H1 (cell line): ENCODE measurements at regions not wholly inside any gene's neighbourhood (a gene's known extent, or its start where the extent isn't known, plus 50 kb on each side); places are given as distances from the start of the nearest gene placed in this dataset.

Experiments used
- CTCF ChIA-PET: fragments of 300-600 bp; sonication (Branson Sonifier 250); formaldehyde crosslinking; loops from one replicate; lab custom pipeline; 2021; ENCODE audit not compliant: partially characterized antibody; lab: Charles Lee
- POLR2A ChIA-PET: fragments of 300-600 bp; sonication (Branson Sonifier 250); formaldehyde crosslinking; loops from one replicate; lab custom pipeline; 2021; ENCODE audit warnings: inconsistent platforms; ENCODE audit not compliant: partially characterized antibody; lab: Charles Lee
- DNase-seq, 2 experiments: peaks; one replicate each; pipeline versions ENCODE4 v3.0.0 to v3.0.0-alpha.2; 2010 to 2022; ENCODE audit warnings: low spot score in 2 of 2, low read depth in 1 of 2, mixed read lengths in 1 of 2
- FAIRE-seq: peaks from 2 replicates; lab custom pipeline; 2011; peaks lifted over from hg19 to GRCh38; lab: Jason Lieb, UNC
- H2AFZ ChIP-seq: 2 replicates; pipeline ENCODE4 v1.8.1; 2012; ENCODE audit warnings: low read length, inconsistent platforms
- H2AK5ac ChIP-seq: 2 replicates; pipeline ENCODE4 v1.6.1; 2013; ENCODE audit warnings: low read depth, low read length
- H2BK120ac ChIP-seq: replicated peaks from 2 replicates; pipeline ENCODE3; 2013; ENCODE audit warnings: low read depth, low read length, inconsistent platforms
- H2BK12ac ChIP-seq: 2 replicates; pipeline ENCODE4 v1.6.1; 2013; ENCODE audit warnings: low read depth, low read length
- H2BK15ac ChIP-seq: 2 replicates; pipeline ENCODE4 v1.6.1; 2013; ENCODE audit warnings: low read length
- H2BK20ac ChIP-seq: 2 replicates; pipeline ENCODE4 v1.6.1; 2013; ENCODE audit warnings: low read length
- H2BK5ac ChIP-seq: 2 replicates; pipeline ENCODE4 v1.6.1; 2013; ENCODE audit warnings: low read depth, low read length
- H3K14ac ChIP-seq: 2 replicates; pipeline ENCODE4 v1.6.1; 2013; ENCODE audit warnings: inconsistent platforms; ENCODE audit not compliant: insufficient read length
- H3K18ac ChIP-seq: 2 replicates; pipeline ENCODE4 v1.6.1; 2013; ENCODE audit warnings: low read length; ENCODE audit errors: extremely low read depth
- H3K23ac ChIP-seq: 2 replicates; pipeline ENCODE4 v1.6.1; 2013; ENCODE audit warnings: inconsistent platforms; ENCODE audit not compliant: insufficient read length
- H3K23me2 ChIP-seq: 2 replicates; pipeline ENCODE4 v1.6.1; 2013; ENCODE audit warnings: low read depth, low read length
- H3K27ac ChIP-seq: 2 replicates; pipeline ENCODE4 v1.6.1; 2011; ENCODE audit warnings: low read depth, low read length, inconsistent platforms
- H3K27me3 ChIP-seq, 4 experiments: replicated peaks in 1 of 4; 1 replicate in 1 of 4; 2 replicates in 3 of 4; pipeline versions ENCODE4 v1.6.1 to v1.8.1; 2011 to 2013; ENCODE audit warnings: low read length in 3 of 4, mild to moderate bottlenecking in 3 of 4, inconsistent platforms in 2 of 4, mixed read lengths in 2 of 4, moderate library complexity in 1 of 4; ENCODE audit not compliant: control insufficient read depth in 3 of 4, insufficient read depth in 3 of 4; ENCODE audit errors: extremely low read depth in 1 of 4
- H3K36me3 ChIP-seq, 4 experiments: 2 replicates each; pipeline versions ENCODE4 v1.6.1 to v1.8.1; 2011 to 2013; ENCODE audit warnings: mild to moderate bottlenecking in 4 of 4, low read length in 3 of 4, moderate library complexity in 2 of 4, control low read depth in 1 of 4, inconsistent platforms in 1 of 4; ENCODE audit not compliant: insufficient read depth in 4 of 4, control insufficient read depth in 2 of 4
- H3K4ac ChIP-seq: replicated peaks from 2 replicates; pipeline ENCODE3; 2013; ENCODE audit warnings: low read length, low read depth, mixed read lengths, inconsistent platforms; ENCODE audit not compliant: insufficient read length
- H3K4me1 ChIP-seq, 4 experiments: replicated peaks in 1 of 4; 1 replicate in 1 of 4; 2 replicates in 3 of 4; pipeline versions ENCODE4 v1.6.1 to v1.8.1; 2011 to 2013; ENCODE audit warnings: low read length in 3 of 4, inconsistent platforms in 2 of 4, mixed read lengths in 1 of 4; ENCODE audit not compliant: insufficient read depth in 4 of 4, control insufficient read depth in 3 of 4
- H3K4me2 ChIP-seq, 2 experiments: 2 replicates each; pipeline versions ENCODE4 v1.6.1 to v1.8.1; 2011 to 2013; ENCODE audit warnings: low read depth in 2 of 2, low read length in 2 of 2, control low read depth in 1 of 2, inconsistent platforms in 1 of 2, mild to moderate bottlenecking in 1 of 2; ENCODE audit not compliant: insufficient read depth in 1 of 2
- H3K4me3 ChIP-seq, 4 experiments: fragments of 200-600, 300-600 bp in 1 of 4; sonication (generic), shearing (Covaris generic), sonication (Bioruptor Twin) in 1 of 4; 2 replicates each; pipeline versions ENCODE4 v1.5.1 to v1.8.1; 2011 to 2016; ENCODE audit warnings: low read length in 4 of 4, low read depth in 3 of 4, control low read depth in 2 of 4, inconsistent platforms in 2 of 4, mild to moderate bottlenecking in 2 of 4, mixed read lengths in 1 of 4, moderate library complexity in 1 of 4; ENCODE audit not compliant: insufficient read depth in 2 of 4; ENCODE audit errors: extremely low read depth in 1 of 4
- H3K56ac ChIP-seq: replicated peaks from 2 replicates; pipeline ENCODE3; 2013; ENCODE audit warnings: low read depth, mild to moderate bottlenecking, mixed read lengths, low read length, inconsistent platforms; ENCODE audit not compliant: insufficient read length
- H3K79me1 ChIP-seq: 2 replicates; pipeline ENCODE4 v1.6.1; 2013; ENCODE audit warnings: low read depth, low read length, control low read depth
- H3K79me2 ChIP-seq, 2 experiments: 2 replicates each; pipeline versions ENCODE4 v1.6.1 to v1.8.1; 2012 to 2013; ENCODE audit warnings: low read length in 2 of 2, mild to moderate bottlenecking in 2 of 2, inconsistent platforms in 1 of 2; ENCODE audit not compliant: insufficient read depth in 2 of 2, control insufficient read depth in 1 of 2
- H3K9ac ChIP-seq, 4 experiments: replicated peaks in 1 of 4; 1 replicate in 1 of 4; 2 replicates in 3 of 4; pipeline versions ENCODE4 v1.6.1 to v1.8.1; 2011 to 2013; ENCODE audit warnings: low read depth in 3 of 4, low read length in 3 of 4, control low read depth in 2 of 4, mild to moderate bottlenecking in 2 of 4, moderate library complexity in 2 of 4, inconsistent platforms in 1 of 4; ENCODE audit errors: extremely low read depth in 1 of 4
- H3K9me3 ChIP-seq, 2 experiments: 2 replicates each; pipeline versions ENCODE4 v1.6.1 to v1.8.1; 2012 to 2013; ENCODE audit warnings: mild to moderate bottlenecking in 2 of 2, moderate library complexity in 2 of 2, control low read depth in 1 of 2, inconsistent platforms in 1 of 2, low read depth in 1 of 2, low read length in 1 of 2, mixed read lengths in 1 of 2; ENCODE audit not compliant: insufficient read depth in 2 of 2
- H4K20me1 ChIP-seq, 2 experiments: replicated peaks in 1 of 2; 2 replicates each; pipeline versions ENCODE3 to v1.8.1; 2011 to 2013; ENCODE audit warnings: inconsistent platforms in 2 of 2, low read length in 2 of 2, mild to moderate bottlenecking in 1 of 2; ENCODE audit not compliant: insufficient read depth in 2 of 2, control insufficient read depth in 1 of 2
- H4K5ac ChIP-seq: 2 replicates; pipeline ENCODE4 v1.6.1; 2013; ENCODE audit warnings: low read length, low read depth, mixed read lengths, inconsistent platforms; ENCODE audit not compliant: insufficient read length
- H4K8ac ChIP-seq: 2 replicates; pipeline ENCODE4 v1.8.0; 2013; ENCODE audit warnings: mild to moderate bottlenecking, moderate library complexity, low read length, inconsistent platforms; ENCODE audit not compliant: insufficient read depth; ENCODE audit errors: extremely low read depth
- H4K91ac ChIP-seq: replicated peaks from 2 replicates; pipeline ENCODE3; 2013; ENCODE audit warnings: low read length, mixed read lengths, inconsistent platforms; ENCODE audit not compliant: insufficient read length
- BCL11A ChIP-seq, 2 experiments: IDR thresholded peaks; one replicate each; pipeline ENCODE4 v1.6.1; 2011; ENCODE audit warnings: low read depth in 2 of 2, low read length in 2 of 2, mild to moderate bottlenecking in 2 of 2
- HDAC2 ChIP-seq, 2 experiments: fragments of 300-600 bp in 1 of 2; sonication (generic) in 1 of 2; IDR thresholded peaks; 2 replicates each; pipeline ENCODE4 v1.6.1; 2011 to 2012; ENCODE audit warnings: low read depth in 2 of 2, low read length in 2 of 2, mild to moderate bottlenecking in 2 of 2, moderate library complexity in 2 of 2, borderline replicate concordance in 1 of 2, inconsistent platforms in 1 of 2
- PHF8 ChIP-seq: fragments of 200-600 bp; sonication (generic); conservative IDR thresholded peaks from 2 replicates; pipeline ENCODE4 v1.7.1; 2012; ENCODE audit warnings: low read depth, mild to moderate bottlenecking, inconsistent platforms, low read length, moderate library complexity
- SIRT6 ChIP-seq: IDR thresholded peaks from one replicate; pipeline ENCODE4 v1.7.1; 2012; ENCODE audit warnings: low read length, inconsistent platforms
- SIX5 ChIP-seq: IDR thresholded peaks from 2 replicates; pipeline ENCODE4 v1.6.1; 2011; ENCODE audit warnings: mild to moderate bottlenecking, low read depth, low read length
- TAF1 ChIP-seq: IDR thresholded peaks from 2 replicates; pipeline ENCODE4 v1.6.1; 2011; ENCODE audit warnings: mild to moderate bottlenecking, low read depth, low read length
- WGBS, 2 experiments: shearing (Covaris generic) in 1 of 2; methylation state at CpG; one replicate each; pipeline versions ENCODE4 v1.1.6 to v1.1.7; 2013 to 2015; ENCODE audit warnings: low lambda C conversion rate in 2 of 2, mixed read lengths in 2 of 2, inconsistent platforms in 1 of 2, low coverage in 1 of 2, missing lambda C conversion rate in 1 of 2; ENCODE audit not compliant: insufficient replicate concordance in 2 of 2, insufficient coverage in 1 of 2, insufficient read length in 1 of 2; ENCODE audit errors: extremely low coverage in 1 of 2, missing lambda C conversion rate in 1 of 2; 5-methylcytosine and 5-hydroxymethylcytosine counted together

GRCh38 chr6:21501021-21501354 lies 92.6 kb upstream of the SOX4 start:
- H3K23me2 ChIP-seq: no peaks in the 10 kb centered on the region
- H4K91ac ChIP-seq: no peak overlapping the region
- no peaks in the 10 kb centered on the region for H3K9me3 ChIP-seq
- DNase-seq (no peak), FAIRE-seq (no peak)
- H4K20me1 ChIP-seq: no peaks in the 10 kb centered on the region
- no peaks in the 10 kb centered on the region for H3K79me1 ChIP-seq
- H3K27ac ChIP-seq: no peak overlapping the region
- H3K27me3 ChIP-seq: no peaks in the 10 kb centered on the region
- H2BK120ac ChIP-seq: no peak overlapping the region
- no peak overlapping the region for H2AFZ ChIP-seq
- no peak overlapping the region for H2AK5ac ChIP-seq
- ChIA-PET CTCF (interaction anchor here (1.0 kb wide), 1 partner anchor 22 kb away, joined by 3 read pairs; no protein-coding TSS in a partner anchor), POLR2A (no interaction called here)
- no peak overlapping the region; the same call in 1 of the 2 replicates for H4K8ac ChIP-seq
- no peaks in the 10 kb centered on the region for H3K79me2 ChIP-seq
- H3K4ac ChIP-seq: no peak overlapping the region
- no peak overlapping the region for H3K4me3 ChIP-seq
- no peaks in the 10 kb centered on the region for H3K4me1 ChIP-seq
- no peak overlapping the region for H2BK5ac ChIP-seq
- no peak overlapping the region for H3K4me2 ChIP-seq
- no peak overlapping the region for H3K18ac ChIP-seq
- no peak overlapping the region for H4K5ac ChIP-seq
- H2BK12ac ChIP-seq: no peak overlapping the region
- no peak overlapping the region for H3K14ac ChIP-seq
- no peak overlapping the region for H2BK15ac ChIP-seq
- no peak overlapping the region for H3K56ac ChIP-seq
- WGBS, 2 experiments: 95% methylated on average over 3 of the region's 3 CpGs; no CpG with 5 or more reads in 1 of the 2 experiments
- no peak overlapping the region for H2BK20ac ChIP-seq
- no peaks in the 10 kb centered on the region for H3K36me3 ChIP-seq
- no peak overlapping the region for H3K9ac ChIP-seq
- no peak overlapping the region for H3K23ac ChIP-seq
- TF ChIP-seq TAF1 (no peak), HDAC2 (IDR thresholded peaks at IDR 0.05; ENCODE audit: borderline replicate concordance in 1 of 2, low read depth in 2 of 2, low read length in 2 of 2) (no peak), PHF8 (no peak), BCL11A (IDR thresholded peaks at IDR 0.05; ENCODE audit: low read depth in 2 of 2, low read length in 2 of 2) (no peak), SIRT6 (no peak), SIX5 (no peak)
